SK-N-SH (cell line): ENCODE measurements at regions not wholly inside any gene's neighbourhood (a gene's known extent, or its start where the extent isn't known, plus 50 kb on each side); places are given as distances from the start of the nearest gene placed in this dataset.
A peak's percentile ranks its signal among the peaks of the same experiment; 100 is the strongest.

Source experiments
- CTCF ChIA-PET: fragments of 300-600, 350-600 bp; formaldehyde crosslinking; extraction: SDS; loops from one replicate; lab custom pipeline; 2021; lab: Yijun Ruan, JAX
- POLR2A ChIA-PET: fragments of 350-600 bp; sonication (Branson Sonifier 250); formaldehyde crosslinking; extraction: SDS; loops from one replicate; lab custom pipeline; 2020; ENCODE audit warnings: antibody characterized with exemption, inconsistent platforms; lab: Yijun Ruan, JAX
- DNase-seq: peaks from one replicate; pipeline ENCODE4 v3.0.0; 2012
- H2AFZ ChIP-seq: fragments of 200-600 bp; sonication (generic); 2 replicates; pipeline ENCODE4 v1.8.1; 2016; ENCODE audit warnings: antibody characterized with exemption, mild to moderate bottlenecking, low read depth
- H3F3A ChIP-seq: fragments of 200-600 bp; sonication (generic); replicated peaks from 2 replicates; pipeline ENCODE3; 2016; ENCODE audit warnings: antibody characterized with exemption, mild to moderate bottlenecking; ENCODE audit not compliant: insufficient read depth
- H3K27ac ChIP-seq, 2 experiments: fragments of 200-500 bp in 1 of 2; fragments of 200-600 bp in 1 of 2; sonication (Bioruptor generic) in 1 of 2; sonication (generic), shearing (Covaris generic) in 1 of 2; 2 replicates each; pipeline versions ENCODE4 v1.5.1 to v1.6.1; 2014 to 2016; ENCODE audit warnings: low read depth in 2 of 2, inconsistent platforms in 1 of 2, low read length in 1 of 2, mild to moderate bottlenecking in 1 of 2, mixed read lengths in 1 of 2
- H3K27me3 ChIP-seq: fragments of 200-600 bp; sonication (generic), shearing (Covaris generic); 2 replicates; pipeline ENCODE4 v1.6.1; 2016; ENCODE audit warnings: mixed run types; ENCODE audit not compliant: insufficient read depth
- H3K36me3 ChIP-seq, 2 experiments: fragments of 200-500 bp in 1 of 2; fragments of 200-600 bp in 1 of 2; sonication (Bioruptor generic) in 1 of 2; sonication (generic) in 1 of 2; replicated peaks in 1 of 2; 2 replicates each; pipeline versions ENCODE3 to v1.5.1; 2014 to 2016; ENCODE audit warnings: low read length in 1 of 2, mild to moderate bottlenecking in 1 of 2; ENCODE audit not compliant: insufficient read depth in 2 of 2, control insufficient read depth in 1 of 2
- H3K4me1 ChIP-seq, 2 experiments: fragments of 200-500 bp in 1 of 2; fragments of 200-600 bp in 1 of 2; sonication (Bioruptor generic) in 1 of 2; sonication (generic), shearing (Covaris generic) in 1 of 2; 2 replicates each; pipeline versions ENCODE4 v1.5.1 to v1.6.1; 2014 to 2016; ENCODE audit warnings: low read depth in 1 of 2, low read length in 1 of 2, mixed run types in 1 of 2; ENCODE audit not compliant: insufficient read depth in 2 of 2, control insufficient read depth in 1 of 2
- H3K4me2 ChIP-seq: fragments of 200-600 bp; sonication (generic), shearing (Covaris generic); 2 replicates; pipeline ENCODE4 v1.6.1; 2017; ENCODE audit warnings: mixed run types
- H3K4me3 ChIP-seq, 2 experiments: fragments of 200-500 bp in 1 of 2; fragments of 200-600 bp in 1 of 2; sonication (Bioruptor generic) in 1 of 2; sonication (generic), shearing (Covaris generic) in 1 of 2; 2 replicates each; pipeline versions ENCODE4 v1.5.1 to v1.8.1; 2014 to 2016; ENCODE audit warnings: low read depth in 2 of 2, inconsistent platforms in 1 of 2, low read length in 1 of 2, mild to moderate bottlenecking in 1 of 2, mixed read lengths in 1 of 2, moderate library complexity in 1 of 2
- H3K79me2 ChIP-seq: fragments of 200-600 bp; sonication (generic); 2 replicates; pipeline ENCODE4 v1.8.1; 2017; ENCODE audit warnings: mild to moderate bottlenecking; ENCODE audit not compliant: insufficient read depth
- H3K9ac ChIP-seq: fragments of 200-600 bp; sonication (generic); 2 replicates; pipeline ENCODE4 v1.6.1; 2017; ENCODE audit warnings: mixed run types
- H3K9me2 ChIP-seq: fragments of 200-600 bp; sonication (generic); 2 replicates; pipeline ENCODE4 v1.6.1; 2017; ENCODE audit warnings: mixed run types
- H3K9me3 ChIP-seq: fragments of 200-600 bp; sonication (generic); 2 replicates; pipeline ENCODE4 v1.6.1; 2017; ENCODE audit warnings: mixed run types, mild to moderate bottlenecking, moderate library complexity
- H4K20me1 ChIP-seq: fragments of 200-600 bp; sonication (generic); 2 replicates; pipeline ENCODE4 v1.6.1; 2017; ENCODE audit warnings: mild to moderate bottlenecking, mixed run types; ENCODE audit not compliant: insufficient read depth
- FOXJ3 ChIP-seq: sonication (generic); formaldehyde crosslinking; IDR thresholded peaks from 2 replicates; pipeline ENCODE4 v1.5.1; 2020; ENCODE audit warnings: mild to moderate bottlenecking, missing genetic modification reagents
- FOXM1 ChIP-seq: IDR thresholded peaks from 2 replicates; pipeline ENCODE4 v1.4.0; 2012; ENCODE audit warnings: low read depth, mild to moderate bottlenecking
- GATA2 ChIP-seq: sonication (generic); formaldehyde crosslinking; IDR thresholded peaks from 2 replicates; pipeline ENCODE4 v1.5.0; 2020; ENCODE audit warnings: mild to moderate bottlenecking, missing genetic modification reagents
- RCOR1 ChIP-seq: fragments of 150-350 bp; IDR thresholded peaks from 2 replicates; pipeline ENCODE4 v1.6.1; 2017; ENCODE audit warnings: antibody characterized with exemption, low read length
- RXRA ChIP-seq: IDR thresholded peaks from 2 replicates; pipeline ENCODE4 v1.4.0; 2012; ENCODE audit warnings: low read depth, mild to moderate bottlenecking, borderline replicate concordance
- SIN3A ChIP-seq: IDR thresholded peaks from 2 replicates; pipeline ENCODE4 v1.6.1; 2012; ENCODE audit warnings: low read depth, mild to moderate bottlenecking, low read length, moderate library complexity, borderline replicate concordance
- TEAD4 ChIP-seq: IDR thresholded peaks from 2 replicates; pipeline ENCODE4 v1.4.0; 2012; ENCODE audit warnings: mild to moderate bottlenecking, borderline replicate concordance; ENCODE audit not compliant: insufficient read depth
- WGBS: methylation state at CpG from one replicate; pipeline ENCODE4 v1.1.6; 2017; ENCODE audit warnings: low lambda C conversion rate; 5-methylcytosine and 5-hydroxymethylcytosine counted together
- TF ChIP-seq, protein P1 (sequence below): IDR thresholded peaks from 2 replicates; pipeline ENCODE4; 2012
- TF ChIP-seq, protein P2 (sequence below): IDR thresholded peaks from 2 replicates; pipeline ENCODE4 v1.4.0; 2012; ENCODE audit warnings: low read depth
- TF ChIP-seq, protein P3 (sequence below): fragments of 150-350 bp; IDR thresholded peaks from 2 replicates; pipeline ENCODE4 v1.6.1; 2017; ENCODE audit warnings: antibody characterized with exemption, low read length, low read depth, borderline replicate concordance
- TF ChIP-seq, protein P4 (sequence below): IDR thresholded peaks from 2 replicates; pipeline ENCODE4 v1.6.1; 2012; ENCODE audit warnings: mild to moderate bottlenecking, low read depth, low read length, moderate library complexity

DNA sequence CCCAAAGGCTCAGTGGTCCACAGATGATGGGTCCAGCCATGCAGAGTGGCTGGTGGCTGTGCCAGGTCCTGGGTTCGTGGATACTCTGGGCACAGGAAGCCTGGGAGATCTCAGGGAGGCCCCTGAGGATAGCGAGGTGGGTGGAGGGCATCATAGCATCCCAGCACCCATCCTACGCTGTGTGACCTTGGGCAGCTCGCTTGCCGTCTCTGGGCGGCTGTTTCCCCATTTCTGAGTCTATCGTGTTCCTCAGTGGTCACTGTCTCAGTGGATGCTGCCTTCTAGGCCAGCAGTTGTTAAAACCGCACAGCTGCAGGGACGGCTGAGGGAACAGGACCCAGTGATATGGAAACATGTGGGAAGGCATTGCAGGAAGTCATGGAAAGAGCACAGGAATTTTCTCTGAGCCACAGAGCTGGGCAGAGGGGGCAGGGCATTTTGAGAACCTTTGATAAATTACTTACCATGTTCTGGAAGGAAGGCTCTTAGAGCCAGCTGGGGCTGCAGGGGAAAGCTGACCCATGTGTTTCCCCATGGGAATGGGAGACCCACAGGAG is 86.4 kb upstream of the COL5A1 start:
- 80% methylated on average over 3 of the region's 9 CpGs for WGBS
- H3F3A ChIP-seq: peaks cover 11% of the 10 kb centered on the region
- no peaks in the 10 kb centered on the region for H3K36me3 ChIP-seq
- H3K79me2 ChIP-seq: no peaks in the 10 kb centered on the region
- H3K9ac ChIP-seq: no peak overlapping the region
- TF ChIP-seq FOXM1: no peak
- TF ChIP-seq FOXJ3: no peak
- no peak for TF ChIP-seq TEAD4
- TF ChIP-seq GATA2 (CRISPR knock-in tag): no peak
- TF ChIP-seq RCOR1: peak; percentile 22; the same call in 1 of the 2 replicates
- no peak for TF ChIP-seq SIN3A
- TF ChIP-seq, protein P1, sequence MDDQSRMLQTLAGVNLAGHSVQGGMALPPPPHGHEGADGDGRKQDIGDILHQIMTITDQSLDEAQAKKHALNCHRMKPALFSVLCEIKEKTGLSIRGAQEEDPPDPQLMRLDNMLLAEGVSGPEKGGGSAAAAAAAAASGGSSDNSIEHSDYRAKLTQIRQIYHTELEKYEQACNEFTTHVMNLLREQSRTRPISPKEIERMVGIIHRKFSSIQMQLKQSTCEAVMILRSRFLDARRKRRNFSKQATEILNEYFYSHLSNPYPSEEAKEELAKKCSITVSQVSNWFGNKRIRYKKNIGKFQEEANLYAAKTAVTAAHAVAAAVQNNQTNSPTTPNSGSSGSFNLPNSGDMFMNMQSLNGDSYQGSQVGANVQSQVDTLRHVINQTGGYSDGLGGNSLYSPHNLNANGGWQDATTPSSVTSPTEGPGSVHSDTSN: 0 out of 2 replicates have a peak, but pooled peaks have one; percentile 5
- H3K9me3 ChIP-seq: no peaks in the 10 kb centered on the region
- ChIA-PET CTCF (interaction anchor here (1.0 to 2.7 kb wide), 2 partner anchors 37 to 106 kb away, joined by 3 to 11 read pairs; no protein-coding TSS in a partner anchor), POLR2A (no interaction called here)
- H4K20me1 ChIP-seq: no peaks in the 10 kb centered on the region
- H3K27ac ChIP-seq: peak overlapping the region in 1 of 2 experiments; percentile 39; a peak in 2 of 4 replicates
- H3K27me3 ChIP-seq: no peaks in the 10 kb centered on the region
- peak overlapping the region; percentile 44; the same call in 1 of the 2 replicates for H3K4me2 ChIP-seq
- H3K9me2 ChIP-seq: no peaks in the 10 kb centered on the region
- H3K4me1 ChIP-seq: peaks cover 36 to 39% of the 10 kb centered on the region in 2 experiments; a peak in 3 of 4 replicates
- DNase-seq: no peak
- H3K4me3 ChIP-seq: no peak overlapping the region
- H2AFZ ChIP-seq: no peak overlapping the region

DNA sequence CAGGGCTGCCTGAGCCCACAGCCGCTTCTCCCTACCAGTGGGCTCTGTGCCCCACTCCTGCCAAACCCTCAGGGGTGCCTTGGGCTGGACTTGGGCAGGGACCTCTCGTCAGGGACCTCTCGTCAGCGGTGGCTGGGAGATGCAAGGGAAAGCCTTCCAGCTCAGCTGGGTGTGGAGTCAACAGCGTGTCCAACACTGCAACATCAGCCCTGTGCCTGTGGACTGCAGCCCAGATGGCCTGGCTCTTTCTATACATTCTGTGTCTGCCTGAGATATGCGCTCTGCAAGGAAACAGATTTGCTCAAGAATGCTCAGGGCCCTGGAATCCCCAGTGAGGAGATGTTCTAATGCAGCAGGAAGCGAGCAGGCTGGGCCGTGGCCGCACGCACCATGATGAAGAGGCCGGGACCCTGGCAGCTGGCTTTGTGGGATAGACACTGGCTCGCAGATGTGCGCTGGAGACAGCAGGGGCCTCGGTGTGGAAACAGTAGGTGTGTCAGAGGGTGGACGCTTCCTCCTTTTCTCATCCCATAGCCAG is 85.0 kb upstream of the COL5A1 start:
- no peak overlapping the region for H3K27ac ChIP-seq
- H3K9me2 ChIP-seq: no peaks in the 10 kb centered on the region
- H3K36me3 ChIP-seq: no peaks in the 10 kb centered on the region
- POLR2A ChIA-PET: interaction anchor here (0.6 kb wide), 1 partner anchor 25 kb away, joined by 5 read pairs; no protein-coding TSS in a partner anchor
- no peak overlapping the region for H2AFZ ChIP-seq
- no peak overlapping the region for H3K4me3 ChIP-seq
- CTCF ChIA-PET: interaction anchor here (1.2 kb wide), 1 partner anchor 9 kb away, joined by 4 read pairs; no protein-coding TSS in a partner anchor
- no peak for DNase-seq
- peaks cover 30 to 34% of the 10 kb centered on the region in 2 experiments; a peak in 3 of 4 replicates for H3K4me1 ChIP-seq
- H3K79me2 ChIP-seq: no peaks in the 10 kb centered on the region
- H3K9ac ChIP-seq: no peak overlapping the region
- 96% methylated on average over 15 of the region's 15 CpGs for WGBS
- peaks cover 10% of the 10 kb centered on the region for H3F3A ChIP-seq
- H4K20me1 ChIP-seq: no peaks in the 10 kb centered on the region
- H3K9me3 ChIP-seq: no peaks in the 10 kb centered on the region
- H3K4me2 ChIP-seq: no peak overlapping the region
- H3K27me3 ChIP-seq: no peaks in the 10 kb centered on the region
- TF ChIP-seq, protein P2, sequence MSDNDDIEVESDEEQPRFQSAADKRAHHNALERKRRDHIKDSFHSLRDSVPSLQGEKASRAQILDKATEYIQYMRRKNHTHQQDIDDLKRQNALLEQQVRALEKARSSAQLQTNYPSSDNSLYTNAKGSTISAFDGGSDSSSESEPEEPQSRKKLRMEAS: no peak
- TF ChIP-seq, protein P3, sequence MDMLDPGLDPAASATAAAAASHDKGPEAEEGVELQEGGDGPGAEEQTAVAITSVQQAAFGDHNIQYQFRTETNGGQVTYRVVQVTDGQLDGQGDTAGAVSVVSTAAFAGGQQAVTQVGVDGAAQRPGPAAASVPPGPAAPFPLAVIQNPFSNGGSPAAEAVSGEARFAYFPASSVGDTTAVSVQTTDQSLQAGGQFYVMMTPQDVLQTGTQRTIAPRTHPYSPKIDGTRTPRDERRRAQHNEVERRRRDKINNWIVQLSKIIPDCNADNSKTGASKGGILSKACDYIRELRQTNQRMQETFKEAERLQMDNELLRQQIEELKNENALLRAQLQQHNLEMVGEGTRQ: no peak
- TF ChIP-seq, protein P4, sequence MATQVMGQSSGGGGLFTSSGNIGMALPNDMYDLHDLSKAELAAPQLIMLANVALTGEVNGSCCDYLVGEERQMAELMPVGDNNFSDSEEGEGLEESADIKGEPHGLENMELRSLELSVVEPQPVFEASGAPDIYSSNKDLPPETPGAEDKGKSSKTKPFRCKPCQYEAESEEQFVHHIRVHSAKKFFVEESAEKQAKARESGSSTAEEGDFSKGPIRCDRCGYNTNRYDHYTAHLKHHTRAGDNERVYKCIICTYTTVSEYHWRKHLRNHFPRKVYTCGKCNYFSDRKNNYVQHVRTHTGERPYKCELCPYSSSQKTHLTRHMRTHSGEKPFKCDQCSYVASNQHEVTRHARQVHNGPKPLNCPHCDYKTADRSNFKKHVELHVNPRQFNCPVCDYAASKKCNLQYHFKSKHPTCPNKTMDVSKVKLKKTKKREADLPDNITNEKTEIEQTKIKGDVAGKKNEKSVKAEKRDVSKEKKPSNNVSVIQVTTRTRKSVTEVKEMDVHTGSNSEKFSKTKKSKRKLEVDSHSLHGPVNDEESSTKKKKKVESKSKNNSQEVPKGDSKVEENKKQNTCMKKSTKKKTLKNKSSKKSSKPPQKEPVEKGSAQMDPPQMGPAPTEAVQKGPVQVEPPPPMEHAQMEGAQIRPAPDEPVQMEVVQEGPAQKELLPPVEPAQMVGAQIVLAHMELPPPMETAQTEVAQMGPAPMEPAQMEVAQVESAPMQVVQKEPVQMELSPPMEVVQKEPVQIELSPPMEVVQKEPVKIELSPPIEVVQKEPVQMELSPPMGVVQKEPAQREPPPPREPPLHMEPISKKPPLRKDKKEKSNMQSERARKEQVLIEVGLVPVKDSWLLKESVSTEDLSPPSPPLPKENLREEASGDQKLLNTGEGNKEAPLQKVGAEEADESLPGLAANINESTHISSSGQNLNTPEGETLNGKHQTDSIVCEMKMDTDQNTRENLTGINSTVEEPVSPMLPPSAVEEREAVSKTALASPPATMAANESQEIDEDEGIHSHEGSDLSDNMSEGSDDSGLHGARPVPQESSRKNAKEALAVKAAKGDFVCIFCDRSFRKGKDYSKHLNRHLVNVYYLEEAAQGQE: no peak
- TF ChIP-seq RXRA (no peak), RCOR1 (no peak)
